Renal cortical epithelial cell (primary cell): ENCODE measurements at regions not wholly inside any gene's neighbourhood (a gene's known extent, or its start where the extent isn't known, plus 50 kb on each side); places are given as distances from the start of the nearest gene placed in this dataset.

Experiments
- DNase-seq: peaks from one replicate; pipeline ENCODE4 v3.0.0-alpha.2; 2011; ENCODE audit warnings: low read depth

GRCh38 chr10:33550811-33551210, 216.3 kb upstream of the NRP1 start:
- DNase-seq: peak; percentile 21

GRCh38 chr10:33547976-33548375, 213.5 kb upstream of the NRP1 start:
- no peak for DNase-seq

GRCh38 chr10:33546031-33546430, 211.6 kb upstream of the NRP1 start:
- no peak for DNase-seq

- peak; percentile 42 for DNase-seq
Measured at GRCh38 chr10:33542752-33543505, 208.5 kb upstream of the NRP1 start.

- no peak for DNase-seq
Measured at GRCh38 chr10:33539116-33539515, 204.6 kb upstream of the NRP1 start.

- peak; percentile 44 for DNase-seq
Measured at GRCh38 chr10:33537066-33537465, 202.6 kb upstream of the NRP1 start.

- DNase-seq: peak; percentile 2
Measured at GRCh38 chr10:33536508-33536907, 202.0 kb upstream of the NRP1 start.

- no peak for DNase-seq
Measured at GRCh38 chr10:33535866-33536265, 201.4 kb upstream of the NRP1 start.

- DNase-seq: no peak
Measured at GRCh38 chr10:33534416-33534815, 199.9 kb upstream of the NRP1 start.

- no peak for DNase-seq
Measured at GRCh38 chr10:33533612-33534011, 199.1 kb upstream of the NRP1 start.

- DNase-seq: no peak
Measured at GRCh38 chr10:33532901-33533300, 198.4 kb upstream of the NRP1 start.

- no peak for DNase-seq
Measured at GRCh38 chr10:33529234-33529633, 194.8 kb upstream of the NRP1 start.

GRCh38 chr10:33524966-33525365, 190.5 kb upstream of the NRP1 start:
- DNase-seq: peak; percentile 70

GRCh38 chr10:33524041-33524440, 189.6 kb upstream of the NRP1 start:
- DNase-seq: no peak

- no peak for DNase-seq
Measured at GRCh38 chr10:33523236-33523792, 188.8 kb upstream of the NRP1 start.

- no peak for DNase-seq
Measured at GRCh38 chr10:33521904-33522303, 187.4 kb upstream of the NRP1 start.

GRCh38 chr10:33521062-33521461, 186.6 kb upstream of the NRP1 start:
- DNase-seq: peak; percentile 33

GRCh38 chr10:33520223-33520622, 185.8 kb upstream of the NRP1 start:
- no peak for DNase-seq

- no peak for DNase-seq
Measured at GRCh38 chr10:33519130-33519860, 184.8 kb upstream of the NRP1 start.

GRCh38 chr10:33510206-33510605, 175.7 kb upstream of the NRP1 start:
- no peak for DNase-seq

- DNase-seq: peak; percentile 97
Measured at GRCh38 chr10:33509231-33509831, 174.9 kb upstream of the NRP1 start.

- no peak for DNase-seq
Measured at GRCh38 chr10:33507662-33508425, 173.4 kb upstream of the NRP1 start.
